ENCODE measurements at regions not wholly inside any gene's neighbourhood (a gene's known extent, or its start where the extent isn't known, plus 50 kb on each side); places are given as distances from the start of the nearest gene placed in this dataset.

- no peaks in the 10 kb centered on the region for H3K4me1 ChIP-seq
- intact Hi-C loops (cut with DNase I), result no loop called here
- H3K9me3 ChIP-seq, result peaks cover 0 to 1% of the 10 kb centered on the region in 2 donors
- ATAC-seq (no peak), DNase-seq (no peak)
- H3K4me3 ChIP-seq, result no peak overlapping the region
- TF ChIP-seq CTCF (IDR thresholded peaks at IDR 0.05), result no peak
- H3K27me3 ChIP-seq, result no peaks in the 10 kb centered on the region
- H3K27ac ChIP-seq, result no peak overlapping the region
- no peaks in the 10 kb centered on the region for H3K36me3 ChIP-seq
Measured at GRCh38 chr18:45506951-45507350, 108.3 kb upstream of the SLC14A2 start.

- Histone ChIP-seq H3K4me3 (no peak overlapping the region), H3K9me3 (peaks cover 0 to 1% of the 10 kb centered on the region in 2 donors), H3K27me3 (no peaks in the 10 kb centered on the region), H3K4me1 (no peaks in the 10 kb centered on the region), H3K36me3 (no peaks in the 10 kb centered on the region), H3K27ac (no peak overlapping the region)
- ATAC-seq (no peak), DNase-seq (no peak)
- intact Hi-C loops (cut with DNase I), result no loop called here
- TF ChIP-seq CTCF (IDR thresholded peaks at IDR 0.05), result no peak
Measured at GRCh38 chr18:45509535-45509934, 105.7 kb upstream of the SLC14A2 start.

DNA sequence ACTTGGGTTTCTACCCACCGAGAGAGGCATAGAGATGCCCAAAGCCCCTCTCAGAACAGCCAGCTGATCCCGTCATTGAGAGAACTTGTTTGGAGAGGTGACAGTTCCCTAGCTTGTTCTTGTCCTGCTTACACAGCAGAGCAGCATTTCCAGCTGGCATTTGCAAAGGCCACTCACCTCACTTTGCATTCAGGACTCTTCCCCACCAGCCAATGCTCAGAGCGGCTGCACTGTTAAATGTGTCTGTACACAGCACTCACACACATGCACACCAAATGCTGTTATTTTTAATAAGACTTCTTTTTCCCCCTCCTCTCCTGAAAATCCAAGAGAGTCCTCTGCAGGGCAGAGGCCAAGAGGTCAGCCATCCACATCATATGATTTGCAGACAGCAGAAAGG is 104.6 kb upstream of the SLC14A2 start:
- H3K27ac ChIP-seq, result no peak overlapping the region
- ATAC-seq (no peak), DNase-seq (no peak)
- no peaks in the 10 kb centered on the region for H3K27me3 ChIP-seq
- no peaks in the 10 kb centered on the region for H3K4me1 ChIP-seq
- H3K4me3 ChIP-seq, result no peak overlapping the region
- H3K36me3 ChIP-seq, result no peaks in the 10 kb centered on the region
- H3K9me3 ChIP-seq, result peaks cover 0 to 1% of the 10 kb centered on the region in 2 donors
- TF ChIP-seq CTCF (IDR thresholded peaks at IDR 0.05), result no peak
- intact Hi-C loops (cut with DNase I), result no loop called here

DNA sequence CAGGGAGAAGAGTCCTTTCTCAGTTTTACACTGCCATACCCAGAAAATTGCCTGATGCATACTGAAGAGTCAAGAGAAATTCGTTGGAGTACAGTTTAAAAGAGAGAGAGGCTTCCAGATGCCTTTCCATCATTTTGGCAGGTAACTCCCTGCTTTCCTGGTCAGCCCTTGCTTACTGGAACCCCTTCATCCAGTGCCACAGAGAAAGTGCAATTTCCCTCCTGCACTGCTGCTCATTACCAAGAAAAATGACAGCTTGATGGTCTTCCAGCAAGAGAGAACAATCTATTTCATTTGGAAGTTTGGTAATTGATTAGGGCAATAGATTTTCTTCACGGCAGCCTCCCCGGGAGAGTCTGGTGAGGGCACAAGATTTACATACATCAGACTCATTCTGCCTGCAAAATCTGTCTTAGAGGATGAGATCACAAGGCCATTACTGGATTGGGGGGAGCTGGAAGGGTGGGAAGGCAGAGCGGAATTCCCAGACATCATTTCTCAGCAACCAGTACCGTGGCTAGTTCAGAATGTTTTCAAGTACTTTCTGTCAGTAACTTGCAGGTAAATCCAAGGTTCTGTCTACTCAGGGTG is 102.8 kb upstream of the SLC14A2 start:
- H3K4me3 ChIP-seq, result no peak overlapping the region
- H3K27ac ChIP-seq, result no peak overlapping the region
- no peaks in the 10 kb centered on the region for H3K27me3 ChIP-seq
- no peaks in the 10 kb centered on the region for H3K36me3 ChIP-seq
- H3K4me1 ChIP-seq, result no peaks in the 10 kb centered on the region
- no peak for ATAC-seq
- no peak for DNase-seq
- no peaks in the 10 kb centered on the region for H3K9me3 ChIP-seq
- intact Hi-C loops (cut with DNase I), result no loop called here
- no peak for TF ChIP-seq CTCF (IDR thresholded peaks at IDR 0.05)

DNA sequence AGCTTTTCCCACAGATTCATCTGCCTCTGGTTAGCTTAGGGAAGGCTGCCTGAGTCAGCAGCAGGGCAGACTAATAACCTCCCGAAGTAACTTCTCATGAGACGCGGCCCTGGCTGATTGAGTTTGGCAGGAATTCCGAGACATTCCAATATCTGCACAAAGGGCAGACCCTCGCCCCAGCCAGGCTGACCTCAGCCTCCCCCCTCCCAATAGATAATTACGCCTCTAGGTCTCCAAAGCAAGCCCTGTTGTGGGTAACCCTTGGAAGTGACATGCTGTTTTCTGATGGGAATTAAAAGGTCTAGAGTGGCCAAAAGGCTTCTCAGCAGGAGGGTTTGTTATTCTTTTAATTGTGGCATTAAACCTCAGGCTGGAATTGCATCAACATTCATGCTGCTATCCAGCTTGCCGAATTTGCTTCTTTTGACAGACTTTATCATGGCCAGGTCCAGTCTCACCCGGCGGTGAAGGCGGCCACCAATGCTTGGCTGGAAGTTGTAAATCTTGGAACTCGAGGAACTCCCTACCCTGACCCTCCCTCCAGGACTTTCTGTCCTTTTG is 98.0 kb upstream of the SLC14A2 start:
- Histone ChIP-seq H3K36me3 (no peaks in the 10 kb centered on the region), H3K4me1 (peaks cover 0 to 3% of the 10 kb centered on the region in 2 donors), H3K4me3 (no peak overlapping the region), H3K27me3 (no peaks in the 10 kb centered on the region), H3K9me3 (no peaks in the 10 kb centered on the region), H3K27ac (peak overlapping the region in 1 of 2 donors; percentile 62)
- TF ChIP-seq CTCF (IDR thresholded peaks at IDR 0.05), result no peak
- DNase-seq (no peak), ATAC-seq (peak; percentile 52)
- intact Hi-C loops (cut with DNase I), result no loop called here
